A673 (cell line): ENCODE measurements at regions not wholly inside any gene's neighbourhood (a gene's known extent, or its start where the extent isn't known, plus 50 kb on each side); places are given as distances from the start of the nearest gene placed in this dataset.

Experiments
- CTCF ChIP-seq: fragments of 300-800, 200-600 bp; sonication (generic); conservative IDR thresholded peaks from 2 replicates; pipeline ENCODE4 v1.5.1; 2017; ENCODE audit warnings: low read depth, mild to moderate bottlenecking, antibody characterized with exemption, low read length, moderate library complexity, mixed read lengths
- EZH2 ChIP-seq: fragments of 200-600 bp; sonication (generic); IDR thresholded peaks from 2 replicates; pipeline ENCODE4 v1.6.1; 2017; ENCODE audit warnings: borderline replicate concordance, low read depth, mild to moderate bottlenecking, mixed read lengths, antibody characterized with exemption, low read length; ENCODE audit not compliant: poor library complexity, severe bottlenecking

- TF ChIP-seq EZH2 = no peak
- no peak for TF ChIP-seq CTCF
Observed at GRCh38 chr9:108322326-108323098, 533.3 kb downstream of the ACTL7B start.
